ENCODE measurements at regions not wholly inside any gene's neighbourhood (a gene's known extent, or its start where the extent isn't known, plus 50 kb on each side); places are given as distances from the start of the nearest gene placed in this dataset.
A peak's percentile ranks its signal among the peaks of the same experiment; 100 is the strongest.
"Not testable (repeated sequence)": the region's sequence is repeated elsewhere in the genome, so short reads cannot be mapped to it uniquely, and the experiment has no call there.

GRCh38 chr12:46985816-46986215 is 93.6 kb upstream of the PCED1B start:
- no TSS peak for BruUV-seq (replicated peaks)
- Histone ChIP-seq H3K27ac (ENCODE audit: extremely low read length, insufficient read depth, low read length) (no peak overlapping the region), H3K4me1 (ENCODE audit: insufficient read depth, low read length) (peaks cover 10% of the 10 kb centered on the region; the same call in 1 of the 2 replicates), H3K9ac (ENCODE audit: insufficient read depth, low read depth, low read length) (no peak overlapping the region), H3K9me3 (ENCODE audit: low read length) (peaks cover 9% of the 10 kb centered on the region), H3K4me3 (replicated peaks in 1 of 3; ENCODE audit: insufficient read depth in 1 of 3, low read depth in 2 of 3, low read length in 3 of 3) (no peak overlapping the region), H2AFZ (ENCODE audit: low read length) (no peak overlapping the region), H3K4me2 (ENCODE audit: low read depth, low read length) (no peak overlapping the region), H3K79me2 (ENCODE audit: insufficient read depth, low read length) (no peaks in the 10 kb centered on the region), H4K20me1 (ENCODE audit: insufficient read depth, low read length) (no peaks in the 10 kb centered on the region), H3K27me3 (ENCODE audit: control insufficient read depth in 1 of 2, insufficient read depth in 2 of 2, low read length in 2 of 2) (0 out of 5 replicates have a peak, but pooled peaks cover 0 to 3% of the 10 kb centered on the region in 2 experiments), H3K36me3 (replicated peaks in 1 of 2; ENCODE audit: control insufficient read depth in 1 of 2, insufficient read depth in 2 of 2, low read length in 2 of 2) (no peaks in the 10 kb centered on the region)
- POLR2A ChIA-PET = no interaction called here
- CTCF ChIA-PET (ENCODE audit: low intra/inter-chr PET ratio, low total read pairs) = no interaction called here
- FAIRE-seq = no peak
- DNase-seq (ENCODE audit: low spot score) = no peak
- intact Hi-C loops (cut with micrococcal nuclease; ENCODE audit: unreplicated experiment) = loop anchor here (2.0 kb wide), 2 partner anchors 307 to 643 kb away; no protein-coding TSS in a partner anchor
- TF ChIP-seq ZNF484 (CRISPR knock-in tag; IDR thresholded peaks at IDR 0.05; ENCODE audit: borderline replicate concordance, low read depth) = no peak
- TF ChIP-seq ZNF564 (CRISPR knock-in tag; IDR thresholded peaks at IDR 0.05) = no peak
- TF ChIP-seq SOX6 (IDR thresholded peaks at IDR 0.05) = no peak
- TF ChIP-seq SOX6 (CRISPR knock-in tag; IDR thresholded peaks at IDR 0.05) = peak; percentile 17; the same call in 1 of the 2 replicates
- TF ChIP-seq ZBTB7B (CRISPR knock-in tag; IDR thresholded peaks at IDR 0.05) = no peak
- no peak for TF ChIP-seq ZNF644 (CRISPR knock-in tag; IDR thresholded peaks at IDR 0.05; ENCODE audit: low read depth)
- TF ChIP-seq SOX13 (IDR thresholded peaks at IDR 0.05) = no peak
- TF ChIP-seq SOX13 (CRISPR knock-in tag; conservative IDR thresholded peaks at IDR 0.05 in 1 of 2, IDR thresholded peaks at IDR 0.05 in 1 of 2) = peak in 1 of 2 experiments; percentile 70; a peak in 2 of 4 replicates
- no peak for TF ChIP-seq NCOA2 (CRISPR knock-in tag; IDR thresholded peaks at IDR 0.05)
- peak; percentile 63; the same call in 1 of the 2 replicates for TF ChIP-seq SOX5 (CRISPR knock-in tag; IDR thresholded peaks at IDR 0.05; ENCODE audit: borderline replicate concordance)
- no peak for TF ChIP-seq BATF2 (CRISPR knock-in tag; IDR thresholded peaks at IDR 0.05)
- TF ChIP-seq SP4 (CRISPR knock-in tag; IDR thresholded peaks at IDR 0.05) = no peak
- TF ChIP-seq KDM5A (IDR thresholded peaks at IDR 0.05; ENCODE audit: borderline replicate concordance, low read length) = no peak
- no peak for TF ChIP-seq ZNF574 (CRISPR knock-in tag; IDR thresholded peaks at IDR 0.05)
- TF ChIP-seq ZNF772 (CRISPR knock-in tag; IDR thresholded peaks at IDR 0.05) = no peak
- no peak for TF ChIP-seq NR0B2 (CRISPR knock-in tag; IDR thresholded peaks at IDR 0.05)
- TF ChIP-seq ZNF7 (CRISPR knock-in tag; IDR thresholded peaks at IDR 0.05) = no peak
- in situ Hi-C loops (cut with HindIII; ENCODE audit: extremely low pct_ligation_motif_present, low pct_unique_long_range_greater_than_20kb) = no loop called here
- no peak for ATAC-seq

- 0% methylated on average over 1 of the region's 1 CpG for WGBS (ENCODE audit: low lambda C conversion rate)
- H3K4me1 ChIP-seq (ENCODE audit: insufficient read depth, low read length); H3K4me2 ChIP-seq (ENCODE audit: low read depth, low read length); H3K9ac ChIP-seq (ENCODE audit: insufficient read depth, low read depth, low read length); intact Hi-C loops (cut with micrococcal nuclease; ENCODE audit: unreplicated experiment); FAIRE-seq; H3K27me3 ChIP-seq (ENCODE audit: control insufficient read depth in 1 of 2, insufficient read depth in 2 of 2, low read length in 2 of 2); DNase-seq (ENCODE audit: low spot score); H3K4me3 ChIP-seq (replicated peaks in 1 of 3; ENCODE audit: insufficient read depth in 1 of 3, low read depth in 2 of 3, low read length in 3 of 3); H3K27ac ChIP-seq (ENCODE audit: extremely low read length, insufficient read depth, low read length); ATAC-seq; H4K20me1 ChIP-seq (ENCODE audit: insufficient read depth, low read length); POLR2A ChIA-PET; H2AFZ ChIP-seq (ENCODE audit: low read length); in situ Hi-C loops (cut with HindIII; ENCODE audit: extremely low pct_ligation_motif_present, low pct_unique_long_range_greater_than_20kb); CTCF ChIA-PET (ENCODE audit: low intra/inter-chr PET ratio, low total read pairs); H3K36me3 ChIP-seq (replicated peaks in 1 of 2; ENCODE audit: control insufficient read depth in 1 of 2, insufficient read depth in 2 of 2, low read length in 2 of 2); H3K79me2 ChIP-seq (ENCODE audit: insufficient read depth, low read length); BruUV-seq (replicated peaks): not testable (repeated sequence)
- peaks cover 16% of the 10 kb centered on the region for H3K9me3 ChIP-seq (ENCODE audit: low read length)
Observed at GRCh38 chr12:46988122-46988521, 91.3 kb upstream of the PCED1B start.

All from HepG2 (cell line).